Lung (tissue), 11 donors: ENCODE measurements at regions not wholly inside any gene's neighbourhood (a gene's known extent, or its start where the extent isn't known, plus 50 kb on each side); places are given as distances from the start of the nearest gene placed in this dataset.
A peak's percentile ranks its signal among the peaks of the same experiment; 100 is the strongest.

ENCODE experiments used
- ATAC-seq: fragments of 200-7000 bp; cut with Tn5 transposase; one replicate; pipeline ENCODE4 v1.9.1; 2020; ENCODE audit warnings: moderate number of reproducible peaks; ENCODE audit not compliant: insufficient read depth, low FRiP score
- DNase-seq, 3 donors: peaks; one replicate each; pipeline ENCODE4 v3.0.0-alpha.2; 2013 to 2017
- H3K27ac ChIP-seq, 2 donors: one replicate each; pipeline ENCODE4 v1.5.1; 2013; ENCODE audit warnings: mild to moderate bottlenecking in 2 of 2, moderate library complexity in 2 of 2, control low read depth in 1 of 2, inconsistent platforms in 1 of 2, low read depth in 1 of 2, low read length in 1 of 2
- H3K27me3 ChIP-seq, 3 donors: one replicate each; pipeline ENCODE4 v1.5.1; 2013; ENCODE audit warnings: low read length in 2 of 3; ENCODE audit not compliant: control insufficient read depth in 3 of 3, insufficient read depth in 3 of 3
- H3K36me3 ChIP-seq, 4 donors: one replicate each; pipeline ENCODE4 v1.5.1; 2013; ENCODE audit warnings: low read length in 4 of 4, mild to moderate bottlenecking in 1 of 4, moderate library complexity in 1 of 4; ENCODE audit not compliant: control insufficient read depth in 4 of 4, insufficient read depth in 4 of 4
- H3K4me1 ChIP-seq, 5 donors: one replicate each; pipeline ENCODE4 v1.5.1; 2013; ENCODE audit warnings: low read length in 5 of 5, mild to moderate bottlenecking in 2 of 5, moderate library complexity in 1 of 5; ENCODE audit not compliant: control insufficient read depth in 5 of 5, insufficient read depth in 5 of 5
- H3K4me3 ChIP-seq: one replicate; pipeline ENCODE4 v1.5.1; 2013; ENCODE audit warnings: mild to moderate bottlenecking, control low read depth, moderate library complexity
- H3K9ac ChIP-seq, 2 donors: one replicate each; pipeline ENCODE4 v1.5.1; 2013; ENCODE audit warnings: low read length in 2 of 2, control low read depth in 1 of 2; ENCODE audit not compliant: insufficient read depth in 1 of 2
- H3K9me3 ChIP-seq, 4 donors: one replicate each; pipeline ENCODE4 v1.5.1; 2013; ENCODE audit warnings: low read length in 3 of 4, mild to moderate bottlenecking in 1 of 4, moderate library complexity in 1 of 4; ENCODE audit not compliant: control insufficient read depth in 4 of 4, insufficient read depth in 3 of 4
- CTCF ChIP-seq: IDR thresholded peaks from 2 replicates; pipeline ENCODE4 v1.5.1; 2012; ENCODE audit warnings: mild to moderate bottlenecking; ENCODE audit errors: control extremely low read depth, extremely low read depth
- WGBS, 2 donors: extraction: QIAGEN DNeasy Blood & Tissue Kit; methylation state at CpG; one replicate each; pipeline ENCODE4 v1.1.7; 2013; 5-methylcytosine and 5-hydroxymethylcytosine counted together
- donor health status: control.
- donor health status: control.
- donor health status: Bipolar disorder and iron deficiency.
- donor health status: healthy.
- donor health status: DM: yes; HTN: yes; CAD: no.

- H3K36me3 ChIP-seq = no peaks in the 10 kb centered on the region
- ATAC-seq (no peak), DNase-seq (no peak)
- H3K27me3 ChIP-seq = no peaks in the 10 kb centered on the region
- peaks cover 0 to 3% (median 0%) of the 10 kb centered on the region in 5 donors for H3K4me1 ChIP-seq
- no peak overlapping the region for H3K4me3 ChIP-seq
- no peak for TF ChIP-seq CTCF
- peaks cover 0 to 3% (median 0%) of the 10 kb centered on the region in 4 donors for H3K9me3 ChIP-seq
- WGBS, 2 donors = 91 to 96% methylated on average over 1 of the region's 1 CpG
- H3K27ac ChIP-seq = no peak overlapping the region
- H3K9ac ChIP-seq = no peak overlapping the region
Measured at GRCh38 chr13:91178099-91178498, 169.4 kb upstream of the MIR17HG start.

GRCh38 chr13:91181892-91182291 is 165.6 kb upstream of the MIR17HG start:
- 68 to 92% methylated on average over 3 of the region's 3 CpGs for WGBS, 2 donors
- no peak for TF ChIP-seq CTCF
- DNase-seq (no peak), ATAC-seq (no peak)
- no peaks in the 10 kb centered on the region for H3K9me3 ChIP-seq
- H3K27ac ChIP-seq = no peak overlapping the region
- no peaks in the 10 kb centered on the region for H3K36me3 ChIP-seq
- H3K4me3 ChIP-seq = no peak overlapping the region
- no peaks in the 10 kb centered on the region for H3K4me1 ChIP-seq
- no peak overlapping the region for H3K9ac ChIP-seq
- H3K27me3 ChIP-seq = no peaks in the 10 kb centered on the region

GRCh38 chr13:91184244-91184926 is 163.1 kb upstream of the MIR17HG start:
- H3K27me3 ChIP-seq = no peaks in the 10 kb centered on the region
- H3K9ac ChIP-seq = no peak overlapping the region
- TF ChIP-seq CTCF = no peak
- no peaks in the 10 kb centered on the region for H3K9me3 ChIP-seq
- 49 to 66% methylated on average over 6 of the region's 6 CpGs for WGBS, 2 donors
- ATAC-seq (no peak), DNase-seq (peak in 2 of 3 donors; percentile 26 to 30)
- no peaks in the 10 kb centered on the region for H3K36me3 ChIP-seq
- H3K27ac ChIP-seq = no peak overlapping the region
- H3K4me3 ChIP-seq = no peak overlapping the region
- H3K4me1 ChIP-seq = no peaks in the 10 kb centered on the region
